Activated T-helper 1 cell treated with anti-CD3 and anti-CD28 coated beads, Interleukin-12 subunit alpha, Interleukin-12 subunit beta, Interleukin-2, Interleukin-4 antibody, amounts not matched to agents 30 ng/mL and 10 ng/mL and 1 ng/mL, durations not matched to agents 14 hours and 24 hours and 36 hours (primary cell): ENCODE measurements at regions not wholly inside any gene's neighbourhood (a gene's known extent, or its start where the extent isn't known, plus 50 kb on each side); places are given as distances from the start of the nearest gene placed in this dataset.
"Not testable (repeated sequence)": the region's sequence is repeated elsewhere in the genome, so short reads cannot be mapped to it uniquely, and the experiment has no call there.

Source experiments
- DNase-seq: peaks from one replicate; pipeline ENCODE4 v3.0.0; 2021; ENCODE audit warnings: low spot score
- H3K27ac Mint-ChIP-seq: one replicate; pipeline ENCODE4 v1.8.0; 2021; ENCODE audit warnings: mild to moderate bottlenecking, mixed read lengths
- H3K27me3 Mint-ChIP-seq: one replicate; pipeline ENCODE4 v1.8.0; 2022; ENCODE audit warnings: mild to moderate bottlenecking, moderate library complexity, mixed read lengths; ENCODE audit not compliant: insufficient read depth
- H3K36me3 Mint-ChIP-seq: one replicate; pipeline ENCODE4 v1.8.0; 2021; ENCODE audit warnings: low read depth, mixed read lengths
- H3K4me1 Mint-ChIP-seq: one replicate; pipeline ENCODE4 v1.8.0; 2021; ENCODE audit warnings: low read depth, mixed read lengths
- H3K4me3 Mint-ChIP-seq: one replicate; pipeline ENCODE4 v1.8.0; 2021; ENCODE audit warnings: mild to moderate bottlenecking, moderate library complexity, mixed read lengths
- H3K9me3 Mint-ChIP-seq: one replicate; pipeline ENCODE4 v1.8.0; 2021; ENCODE audit warnings: mixed read lengths
- intact Hi-C: fragments of 100-400 bp; cut with micrococcal nuclease; formaldehyde crosslinking; loops from one replicate; pipeline ENCODE4 v1.15.1; 2024

- Mint-ChIP-seq H3K27ac (no peak overlapping the region), H3K36me3 (no peaks in the 10 kb centered on the region), H3K9me3 (peaks cover 27% of the 10 kb centered on the region), H3K4me1 (no peaks in the 10 kb centered on the region), H3K27me3 (no peaks in the 10 kb centered on the region), H3K4me3 (no peak overlapping the region)
- intact Hi-C loops, result no loop called here
- no peak for DNase-seq
Measured at GRCh38 chr19:28605501-28606268, 607.3 kb downstream of the UQCRFS1 start.

DNA sequence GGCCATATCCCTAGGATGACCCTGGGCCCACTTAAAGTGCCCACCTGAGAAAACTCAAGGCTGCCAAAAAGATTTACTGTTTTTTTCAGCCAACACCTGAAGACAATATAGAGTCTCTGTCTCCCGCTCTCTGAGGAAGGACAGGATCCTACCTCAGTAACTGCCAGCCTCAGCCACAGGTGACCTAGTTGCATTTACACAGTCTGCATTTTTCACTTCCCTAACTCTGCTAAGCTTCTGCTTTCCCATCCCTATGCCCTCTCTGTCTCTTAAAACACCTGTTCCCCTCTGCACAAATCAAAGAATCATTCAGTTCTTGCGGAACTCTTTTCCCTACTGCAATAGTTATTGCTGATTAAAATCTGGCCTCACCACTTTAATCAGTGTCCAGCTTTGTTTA lies 609.5 kb downstream of the UQCRFS1 start:
- DNase-seq, result no peak
- no peak overlapping the region for H3K27ac Mint-ChIP-seq
- intact Hi-C loops, result no loop called here
- no peaks in the 10 kb centered on the region for H3K27me3 Mint-ChIP-seq
- no peaks in the 10 kb centered on the region for H3K4me1 Mint-ChIP-seq
- H3K9me3 Mint-ChIP-seq, result peaks cover 23% of the 10 kb centered on the region
- no peaks in the 10 kb centered on the region for H3K36me3 Mint-ChIP-seq
- no peak overlapping the region for H3K4me3 Mint-ChIP-seq

DNA sequence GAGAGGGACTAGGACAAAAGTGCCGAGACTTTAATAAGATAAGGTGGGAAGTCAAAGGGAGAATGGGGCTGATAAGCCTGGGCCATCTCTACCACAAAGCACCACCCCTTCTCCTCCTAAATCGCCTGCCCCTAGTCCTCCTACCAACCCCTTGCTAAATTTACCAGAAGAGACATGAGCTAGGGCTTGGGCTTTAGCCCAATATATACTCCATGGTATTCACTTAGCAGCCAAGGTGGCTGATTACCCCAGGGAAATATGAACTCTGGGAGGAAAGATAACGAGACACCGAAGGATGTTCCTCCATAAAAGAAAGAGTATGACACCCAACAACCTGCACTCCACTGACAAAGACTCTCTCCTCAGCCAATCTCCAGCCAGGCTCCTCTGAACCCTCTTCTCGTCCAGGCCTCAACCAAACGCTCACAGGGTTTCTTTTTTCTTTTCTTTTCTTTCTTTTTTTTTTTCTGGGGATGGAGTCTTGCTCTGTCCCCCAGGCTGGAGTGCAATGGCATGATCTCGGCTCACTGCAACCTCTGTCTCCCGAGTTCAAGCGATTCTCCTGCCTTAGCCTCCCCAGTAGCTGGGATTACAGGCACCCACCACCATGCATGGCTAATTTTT lies 610.2 kb downstream of the UQCRFS1 start:
- no peaks in the 10 kb centered on the region for H3K27me3 Mint-ChIP-seq
- no peak overlapping the region for H3K27ac Mint-ChIP-seq
- no peak for DNase-seq
- peaks cover 17% of the 10 kb centered on the region for H3K9me3 Mint-ChIP-seq
- intact Hi-C loops, result no loop called here
- H3K4me3 Mint-ChIP-seq, result no peak overlapping the region
- no peaks in the 10 kb centered on the region for H3K4me1 Mint-ChIP-seq
- H3K36me3 Mint-ChIP-seq, result no peaks in the 10 kb centered on the region

DNA sequence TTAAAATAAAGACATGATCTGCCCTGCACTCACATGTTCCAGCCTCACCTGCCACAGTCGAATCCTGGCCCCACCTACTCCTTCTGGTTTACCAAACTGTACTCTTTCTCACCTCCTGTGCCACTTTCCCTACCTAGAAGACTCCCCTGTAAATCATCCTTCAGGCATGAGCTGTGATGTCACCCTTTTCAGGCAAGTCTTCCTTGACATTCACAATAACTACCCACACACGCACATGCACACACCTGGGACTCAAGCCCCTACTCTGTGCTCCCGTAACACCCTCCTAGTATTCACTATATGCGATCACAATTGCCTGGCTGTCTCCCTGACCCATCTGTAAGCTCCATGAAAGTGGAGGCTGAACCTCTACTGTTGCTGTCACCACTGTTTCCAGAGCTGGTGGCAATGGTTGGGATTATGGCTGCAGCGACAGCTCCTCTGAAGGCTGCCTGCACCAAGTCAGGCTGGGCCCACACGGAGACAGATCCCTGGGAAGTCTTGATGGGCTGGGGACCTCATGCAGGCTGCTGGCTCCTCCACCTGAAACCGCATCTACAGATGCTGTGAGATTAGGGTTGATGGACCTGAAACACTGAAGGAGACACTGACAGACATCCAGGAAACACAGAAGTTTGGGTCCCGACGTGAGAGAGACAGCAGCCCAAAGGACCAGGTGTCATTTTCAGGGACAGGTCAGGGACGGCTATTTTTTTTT lies 611.1 kb downstream of the UQCRFS1 start:
- Mint-ChIP-seq H3K9me3 (peaks cover 13% of the 10 kb centered on the region), H3K36me3 (no peaks in the 10 kb centered on the region), H3K27me3 (no peaks in the 10 kb centered on the region), H3K4me3 (no peak overlapping the region), H3K27ac (no peak overlapping the region), H3K4me1 (no peaks in the 10 kb centered on the region)
- intact Hi-C loops, result no loop called here
- DNase-seq, result no peak

DNA sequence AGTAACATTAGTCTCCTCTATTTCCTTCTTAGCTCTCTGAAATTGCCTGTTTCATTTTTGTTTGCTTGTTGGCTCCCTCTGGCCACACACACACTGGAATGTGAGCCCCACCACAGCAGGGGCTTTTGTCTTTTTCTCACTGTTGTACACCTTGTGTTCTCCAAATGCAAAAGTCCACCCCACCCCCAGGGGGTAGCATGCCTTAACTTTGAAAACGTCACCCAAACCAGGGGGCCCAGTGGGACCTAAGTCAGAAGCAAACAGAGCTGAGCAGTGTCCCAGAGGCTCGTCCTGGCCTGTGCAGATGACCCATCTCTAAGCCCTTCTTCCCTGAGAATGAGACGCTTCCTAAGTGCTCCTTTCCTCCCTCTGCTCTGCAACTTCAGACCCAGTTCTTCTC lies 614.1 kb downstream of the UQCRFS1 start:
- DNase-seq, result no peak
- H3K4me3 Mint-ChIP-seq, result no peak overlapping the region
- no peaks in the 10 kb centered on the region for H3K9me3 Mint-ChIP-seq
- H3K4me1 Mint-ChIP-seq, result no peaks in the 10 kb centered on the region
- intact Hi-C loops, result no loop called here
- H3K27ac Mint-ChIP-seq, result no peak overlapping the region
- no peaks in the 10 kb centered on the region for H3K27me3 Mint-ChIP-seq
- no peaks in the 10 kb centered on the region for H3K36me3 Mint-ChIP-seq

GRCh38 chr19:28596561-28597071 lies 616.3 kb downstream of the UQCRFS1 start:
- H3K4me3 Mint-ChIP-seq, result no peak overlapping the region
- H3K9me3 Mint-ChIP-seq, result no peaks in the 10 kb centered on the region
- DNase-seq, result no peak
- no peak overlapping the region for H3K27ac Mint-ChIP-seq
- H3K4me1 Mint-ChIP-seq, result no peaks in the 10 kb centered on the region
- no peaks in the 10 kb centered on the region for H3K36me3 Mint-ChIP-seq
- no peaks in the 10 kb centered on the region for H3K27me3 Mint-ChIP-seq
- intact Hi-C loops, result no loop called here

GRCh38 chr19:28595722-28596480 lies 617.0 kb downstream of the UQCRFS1 start:
- Mint-ChIP-seq H3K4me3 (no peak overlapping the region), H3K36me3 (no peaks in the 10 kb centered on the region), H3K27me3 (no peaks in the 10 kb centered on the region), H3K9me3 (no peaks in the 10 kb centered on the region), H3K4me1 (no peaks in the 10 kb centered on the region), H3K27ac (no peak overlapping the region)
- DNase-seq, result no peak
- intact Hi-C loops, result no loop called here

DNA sequence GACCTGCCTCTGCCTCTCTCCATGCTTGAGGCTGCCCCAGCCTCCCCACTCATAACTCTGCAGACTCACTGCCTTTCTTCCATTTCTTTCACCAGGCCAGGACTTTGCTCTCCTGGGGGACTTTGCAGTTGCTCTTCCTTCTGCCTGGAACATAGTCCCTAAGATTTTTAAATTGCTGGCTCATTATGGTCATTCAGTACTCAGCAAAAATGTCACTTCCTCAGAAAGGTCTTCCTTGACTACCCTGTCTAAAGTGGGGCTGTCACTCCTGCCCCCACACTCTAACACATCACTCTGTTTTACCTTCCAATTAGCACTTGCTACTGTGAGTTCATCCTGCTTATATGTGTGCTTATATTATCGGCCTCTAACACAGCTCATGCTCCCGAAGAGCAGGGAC lies 618.2 kb downstream of the UQCRFS1 start:
- H3K27ac Mint-ChIP-seq, result no peak overlapping the region
- no peaks in the 10 kb centered on the region for H3K27me3 Mint-ChIP-seq
- H3K4me1 Mint-ChIP-seq, result peaks cover 2% of the 10 kb centered on the region
- H3K4me3 Mint-ChIP-seq, result no peak overlapping the region
- no peak for DNase-seq
- no peaks in the 10 kb centered on the region for H3K36me3 Mint-ChIP-seq
- intact Hi-C loops, result no loop called here
- H3K9me3 Mint-ChIP-seq, result no peaks in the 10 kb centered on the region

DNA sequence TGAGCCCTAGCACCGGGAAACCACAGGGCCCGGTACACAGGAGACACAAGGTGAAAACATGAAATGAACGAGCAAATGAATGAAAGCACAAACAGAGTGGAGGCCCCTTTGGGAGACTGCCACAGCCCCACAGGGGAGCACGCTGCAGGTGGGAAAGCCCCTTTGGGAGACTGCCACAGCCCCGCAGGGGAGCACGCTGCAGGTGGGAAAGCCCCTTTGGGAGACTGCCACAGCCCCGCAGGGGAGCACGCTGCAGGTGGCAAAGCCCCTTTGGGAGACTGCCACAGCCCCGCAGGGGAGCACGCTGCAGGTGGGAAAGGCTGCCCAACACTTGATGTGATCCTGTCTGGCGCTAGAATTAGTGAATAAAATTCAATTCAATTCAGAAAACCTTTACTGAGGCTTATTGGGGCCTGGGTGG lies 623.0 kb downstream of the UQCRFS1 start:
- H3K4me1 Mint-ChIP-seq, intact Hi-C loops, H3K36me3 Mint-ChIP-seq, H3K4me3 Mint-ChIP-seq, H3K9me3 Mint-ChIP-seq, H3K27ac Mint-ChIP-seq, H3K27me3 Mint-ChIP-seq: not testable (repeated sequence)
- DNase-seq, result peak; percentile 1

- Mint-ChIP-seq H3K9me3 (no peaks in the 10 kb centered on the region), H3K27me3 (no peaks in the 10 kb centered on the region), H3K27ac (no peak overlapping the region), H3K36me3 (no peaks in the 10 kb centered on the region), H3K4me1 (peaks cover 6% of the 10 kb centered on the region), H3K4me3 (no peak overlapping the region)
- intact Hi-C loops, result no loop called here
- no peak for DNase-seq
Measured at GRCh38 chr19:28586474-28586873, 626.5 kb downstream of the UQCRFS1 start.

DNA sequence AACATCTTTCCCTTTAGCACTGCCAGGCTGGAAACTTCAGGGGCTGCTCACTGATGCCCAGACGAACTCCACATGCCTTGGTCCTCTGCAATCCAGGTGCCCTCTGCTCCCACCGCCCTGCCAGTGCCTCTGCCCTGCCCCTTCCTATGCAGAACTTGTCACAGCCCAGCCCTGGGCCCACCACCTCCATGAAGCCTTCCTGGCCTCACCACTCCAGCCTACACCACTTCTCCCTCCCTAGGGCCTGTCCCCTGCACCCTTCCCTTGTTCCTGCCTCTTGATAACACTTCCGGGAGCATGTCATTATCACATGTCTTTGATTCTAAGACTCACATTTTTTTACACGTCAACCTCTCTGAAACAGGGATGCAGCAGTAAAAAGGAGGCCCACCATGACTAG lies 627.2 kb downstream of the UQCRFS1 start:
- no peaks in the 10 kb centered on the region for H3K36me3 Mint-ChIP-seq
- H3K27ac Mint-ChIP-seq, result peak overlapping the region; percentile 11
- DNase-seq, result no peak
- intact Hi-C loops, result no loop called here
- H3K4me1 Mint-ChIP-seq, result peaks cover 6% of the 10 kb centered on the region
- H3K4me3 Mint-ChIP-seq, result no peak overlapping the region
- no peaks in the 10 kb centered on the region for H3K27me3 Mint-ChIP-seq
- H3K9me3 Mint-ChIP-seq, result no peaks in the 10 kb centered on the region

GRCh38 chr19:28583713-28584112 lies 629.2 kb downstream of the UQCRFS1 start:
- Mint-ChIP-seq H3K36me3 (no peaks in the 10 kb centered on the region), H3K4me3 (no peak overlapping the region), H3K9me3 (no peaks in the 10 kb centered on the region), H3K27me3 (peaks cover 2% of the 10 kb centered on the region), H3K4me1 (no peaks in the 10 kb centered on the region), H3K27ac (no peak overlapping the region)
- intact Hi-C loops, result no loop called here
- no peak for DNase-seq
